Erythroblast (primary cell): ENCODE measurements at regions not wholly inside any gene's neighbourhood (a gene's known extent, or its start where the extent isn't known, plus 50 kb on each side); places are given as distances from the start of the nearest gene placed in this dataset.

Experiments
- GATA1 ChIP-seq: IDR thresholded peaks from 2 replicates; pipeline ENCODE4 v1.6.1; 2011; ENCODE audit warnings: low read depth, mild to moderate bottlenecking, control low read depth, low read length, moderate library complexity
- POLR2A ChIP-seq: IDR thresholded peaks from 2 replicates; pipeline ENCODE4 v1.6.1; 2011; ENCODE audit warnings: mild to moderate bottlenecking, low read length

GRCh38 chr10:109650228-109650627 lies 273.1 kb downstream of the XPNPEP1 start:
- TF ChIP-seq GATA1, result no peak
- TF ChIP-seq POLR2A, result no peak
